ENCODE measurements at regions not wholly inside any gene's neighbourhood (a gene's known extent, or its start where the extent isn't known, plus 50 kb on each side); places are given as distances from the start of the nearest gene placed in this dataset.

- TF ChIP-seq CTCF (IDR thresholded peaks at IDR 0.05; ENCODE audit: low read depth, low read length): no peak
- H3K4me1 ChIP-seq (ENCODE audit: low read depth): no peaks in the 10 kb centered on the region
- no peak overlapping the region for H3K4me3 ChIP-seq
- DNase-seq (ENCODE audit: low read depth in 1 of 2, low spot score in 1 of 2): no peak
- no peaks in the 10 kb centered on the region for H3K36me3 ChIP-seq
- no peaks in the 10 kb centered on the region for H3K9me3 ChIP-seq (ENCODE audit: low read depth)
- peaks cover 4% of the 10 kb centered on the region for H3K27me3 ChIP-seq
- no peak overlapping the region for H3K27ac ChIP-seq
These were observed 277.2 kb downstream of the TEX29 start for GRCh38 chr13:111597618-111598017.

- H3K27ac ChIP-seq: no peak overlapping the region
- no peaks in the 10 kb centered on the region for H3K4me1 ChIP-seq (ENCODE audit: low read depth)
- TF ChIP-seq CTCF (IDR thresholded peaks at IDR 0.05; ENCODE audit: low read depth, low read length): no peak
- H3K4me3 ChIP-seq: no peak overlapping the region
- H3K36me3 ChIP-seq: no peaks in the 10 kb centered on the region
- no peaks in the 10 kb centered on the region for H3K9me3 ChIP-seq (ENCODE audit: low read depth)
- peaks cover 4% of the 10 kb centered on the region for H3K27me3 ChIP-seq
- DNase-seq (ENCODE audit: low read depth in 1 of 2, low spot score in 1 of 2): no peak
These were observed 278.3 kb downstream of the TEX29 start for GRCh38 chr13:111598747-111599146.

- DNase-seq (ENCODE audit: low read depth in 1 of 2, low spot score in 1 of 2): no peak
- no peaks in the 10 kb centered on the region for H3K9me3 ChIP-seq (ENCODE audit: low read depth)
- no peaks in the 10 kb centered on the region for H3K4me1 ChIP-seq (ENCODE audit: low read depth)
- H3K4me3 ChIP-seq: no peak overlapping the region
- H3K36me3 ChIP-seq: no peaks in the 10 kb centered on the region
- TF ChIP-seq CTCF (IDR thresholded peaks at IDR 0.05; ENCODE audit: low read depth, low read length): no peak
- H3K27me3 ChIP-seq: peaks cover 4% of the 10 kb centered on the region
- no peak overlapping the region for H3K27ac ChIP-seq
These were observed 279.3 kb downstream of the TEX29 start for GRCh38 chr13:111599791-111600190.

- no peak for DNase-seq (ENCODE audit: low read depth in 1 of 2, low spot score in 1 of 2)
- peaks cover 4% of the 10 kb centered on the region for H3K27me3 ChIP-seq
- no peaks in the 10 kb centered on the region for H3K4me1 ChIP-seq (ENCODE audit: low read depth)
- H3K9me3 ChIP-seq (ENCODE audit: low read depth): no peaks in the 10 kb centered on the region
- H3K4me3 ChIP-seq: no peak overlapping the region
- no peak for TF ChIP-seq CTCF (IDR thresholded peaks at IDR 0.05; ENCODE audit: low read depth, low read length)
- no peak overlapping the region for H3K27ac ChIP-seq
- H3K36me3 ChIP-seq: no peaks in the 10 kb centered on the region
These were observed 282.4 kb downstream of the TEX29 start for GRCh38 chr13:111602874-111603273.

GRCh38 chr13:111604097-111604496, 283.7 kb downstream of the TEX29 start:
- no peaks in the 10 kb centered on the region for H3K36me3 ChIP-seq
- H3K4me3 ChIP-seq: no peak overlapping the region
- H3K9me3 ChIP-seq (ENCODE audit: low read depth): no peaks in the 10 kb centered on the region
- H3K27me3 ChIP-seq: peaks cover 4% of the 10 kb centered on the region
- H3K4me1 ChIP-seq (ENCODE audit: low read depth): no peaks in the 10 kb centered on the region
- no peak for TF ChIP-seq CTCF (IDR thresholded peaks at IDR 0.05; ENCODE audit: low read depth, low read length)
- DNase-seq (ENCODE audit: low read depth in 1 of 2, low spot score in 1 of 2): no peak
- H3K27ac ChIP-seq: no peak overlapping the region

- Histone ChIP-seq H3K36me3 (no peaks in the 10 kb centered on the region), H3K27ac (no peak overlapping the region), H3K27me3 (no peaks in the 10 kb centered on the region), H3K9me3 (ENCODE audit: low read depth) (no peaks in the 10 kb centered on the region), H3K4me3 (no peak overlapping the region), H3K4me1 (ENCODE audit: low read depth) (no peaks in the 10 kb centered on the region)
- no peak for DNase-seq (ENCODE audit: low read depth in 1 of 2, low spot score in 1 of 2)
- TF ChIP-seq CTCF (IDR thresholded peaks at IDR 0.05; ENCODE audit: low read depth, low read length): no peak
These were observed 288.1 kb downstream of the TEX29 start for GRCh38 chr13:111608556-111608955.

All from cardiac muscle cell (in vitro differentiated cells and primary cell).